ENCODE measurements at regions not wholly inside any gene's neighbourhood (a gene's known extent, or its start where the extent isn't known, plus 50 kb on each side); places are given as distances from the start of the nearest gene placed in this dataset.

- no peak for TF ChIP-seq CTCF (IDR thresholded peaks at IDR 0.05)
Measured at GRCh38 chr2:182652326-182652725, 63.7 kb upstream of the DNAJC10 start.

- no peak for TF ChIP-seq CTCF (IDR thresholded peaks at IDR 0.05)
Measured at GRCh38 chr2:182655750-182656149, 60.3 kb upstream of the DNAJC10 start.

GRCh38 chr2:182664212-182664611 lies 51.8 kb upstream of the DNAJC10 start:
- no peak for TF ChIP-seq CTCF (IDR thresholded peaks at IDR 0.05)

All from LNCAP (cell line).